ENCODE measurements at regions not wholly inside any gene's neighbourhood (a gene's known extent, or its start where the extent isn't known, plus 50 kb on each side); places are given as distances from the start of the nearest gene placed in this dataset.

DNA sequence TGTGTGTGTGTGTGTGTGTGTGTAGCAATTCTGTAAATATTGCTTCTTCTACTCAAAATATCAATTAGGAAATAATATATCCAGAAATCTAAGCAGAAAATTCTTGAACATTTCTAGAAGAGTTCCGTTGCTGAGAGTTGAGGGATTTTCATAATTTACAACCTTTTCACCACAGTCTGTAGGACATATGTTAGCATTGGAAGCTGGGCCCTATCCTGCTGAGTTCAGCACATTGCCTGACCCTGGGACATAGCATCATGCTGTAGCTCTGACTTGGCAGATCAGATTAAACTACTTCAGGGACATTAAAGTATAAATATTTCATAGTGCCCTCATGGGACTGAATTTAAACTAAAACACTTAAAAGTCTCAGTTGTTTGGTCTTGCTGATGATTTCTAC is 129.2 kb upstream of the KCNH7 start:
- TF ChIP-seq, protein P1, sequence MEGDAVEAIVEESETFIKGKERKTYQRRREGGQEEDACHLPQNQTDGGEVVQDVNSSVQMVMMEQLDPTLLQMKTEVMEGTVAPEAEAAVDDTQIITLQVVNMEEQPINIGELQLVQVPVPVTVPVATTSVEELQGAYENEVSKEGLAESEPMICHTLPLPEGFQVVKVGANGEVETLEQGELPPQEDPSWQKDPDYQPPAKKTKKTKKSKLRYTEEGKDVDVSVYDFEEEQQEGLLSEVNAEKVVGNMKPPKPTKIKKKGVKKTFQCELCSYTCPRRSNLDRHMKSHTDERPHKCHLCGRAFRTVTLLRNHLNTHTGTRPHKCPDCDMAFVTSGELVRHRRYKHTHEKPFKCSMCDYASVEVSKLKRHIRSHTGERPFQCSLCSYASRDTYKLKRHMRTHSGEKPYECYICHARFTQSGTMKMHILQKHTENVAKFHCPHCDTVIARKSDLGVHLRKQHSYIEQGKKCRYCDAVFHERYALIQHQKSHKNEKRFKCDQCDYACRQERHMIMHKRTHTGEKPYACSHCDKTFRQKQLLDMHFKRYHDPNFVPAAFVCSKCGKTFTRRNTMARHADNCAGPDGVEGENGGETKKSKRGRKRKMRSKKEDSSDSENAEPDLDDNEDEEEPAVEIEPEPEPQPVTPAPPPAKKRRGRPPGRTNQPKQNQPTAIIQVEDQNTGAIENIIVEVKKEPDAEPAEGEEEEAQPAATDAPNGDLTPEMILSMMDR (IDR thresholded peaks at IDR 0.05): no peak
- TF ChIP-seq POLR2A (IDR thresholded peaks at IDR 0.05): no peak
